ENCODE measurements at regions not wholly inside any gene's neighbourhood (a gene's known extent, or its start where the extent isn't known, plus 50 kb on each side); places are given as distances from the start of the nearest gene placed in this dataset.

GRCh38 chr14:42407153-42407552 lies 800.5 kb downstream of the LRFN5 start:
- no peak for DNase-seq (ENCODE audit: low spot score)

- no peak for DNase-seq (ENCODE audit: low spot score)
Observed at GRCh38 chr14:42391146-42391834, 784.6 kb downstream of the LRFN5 start.

GRCh38 chr14:42378880-42379279 lies 772.2 kb downstream of the LRFN5 start:
- no peak for DNase-seq (ENCODE audit: low spot score)

- no peak for DNase-seq (ENCODE audit: low spot score)
Observed at GRCh38 chr14:42378274-42378673, 771.6 kb downstream of the LRFN5 start.

GRCh38 chr14:42374332-42374731 lies 767.7 kb downstream of the LRFN5 start:
- no peak for DNase-seq (ENCODE audit: low spot score)

GRCh38 chr14:42370056-42370455 lies 763.4 kb downstream of the LRFN5 start:
- no peak for DNase-seq (ENCODE audit: low spot score)

GRCh38 chr14:42368234-42368633 lies 761.6 kb downstream of the LRFN5 start:
- DNase-seq (ENCODE audit: low spot score), result no peak

GRCh38 chr14:42353315-42353714 lies 746.6 kb downstream of the LRFN5 start:
- no peak for DNase-seq (ENCODE audit: low spot score)

- no peak for DNase-seq (ENCODE audit: low spot score)
Observed at GRCh38 chr14:42335918-42336317, 729.2 kb downstream of the LRFN5 start.

- no peak for DNase-seq (ENCODE audit: low spot score)
Observed at GRCh38 chr14:42334931-42335330, 728.3 kb downstream of the LRFN5 start.

GRCh38 chr14:42323426-42323825 lies 716.8 kb downstream of the LRFN5 start:
- no peak for DNase-seq (ENCODE audit: low spot score)

- no peak for DNase-seq (ENCODE audit: low spot score)
Observed at GRCh38 chr14:42322531-42323284, 716.0 kb downstream of the LRFN5 start.

GRCh38 chr14:42319996-42320395 lies 713.3 kb downstream of the LRFN5 start:
- DNase-seq (ENCODE audit: low spot score), result no peak

GRCh38 chr14:42316693-42317092 lies 710.0 kb downstream of the LRFN5 start:
- DNase-seq (ENCODE audit: low spot score), result no peak

GRCh38 chr14:42311876-42312275 lies 705.2 kb downstream of the LRFN5 start:
- no peak for DNase-seq (ENCODE audit: low spot score)

GRCh38 chr14:42307239-42307825 lies 700.7 kb downstream of the LRFN5 start:
- DNase-seq (ENCODE audit: low spot score), result no peak

GRCh38 chr14:42299692-42300091 lies 693.0 kb downstream of the LRFN5 start:
- peak; percentile 1 for DNase-seq (ENCODE audit: low spot score)

- DNase-seq (ENCODE audit: low spot score), result no peak
Observed at GRCh38 chr14:42293180-42293579, 686.5 kb downstream of the LRFN5 start.

- DNase-seq (ENCODE audit: low spot score), result no peak
Observed at GRCh38 chr14:42277840-42278239, 671.2 kb downstream of the LRFN5 start.

- no peak for DNase-seq (ENCODE audit: low spot score)
Observed at GRCh38 chr14:42269234-42269633, 662.6 kb downstream of the LRFN5 start.

- DNase-seq (ENCODE audit: low spot score), result no peak
Observed at GRCh38 chr14:42248131-42248530, 641.5 kb downstream of the LRFN5 start.

- DNase-seq (ENCODE audit: low spot score), result no peak
Observed at GRCh38 chr14:42241101-42241500, 634.4 kb downstream of the LRFN5 start.

- DNase-seq (ENCODE audit: low spot score), result no peak
Observed at GRCh38 chr14:42229976-42230375, 623.3 kb downstream of the LRFN5 start.
